Breast epithelium (tissue), 3 donors: ENCODE measurements at regions not wholly inside any gene's neighbourhood (a gene's known extent, or its start where the extent isn't known, plus 50 kb on each side); places are given as distances from the start of the nearest gene placed in this dataset.

Experiments
- POLR2A ChIP-seq: fragments of 450-650 bp; IDR thresholded peaks from one replicate; pipeline ENCODE4 v1.6.1; 2016; ENCODE audit warnings: antibody characterized with exemption, mild to moderate bottlenecking, moderate library complexity
- POLR2AphosphoS5 ChIP-seq, 3 donors: sonication (generic); formaldehyde crosslinking; IDR thresholded peaks; one replicate each; pipeline ENCODE4 v1.6.1; 2017; ENCODE audit warnings: antibody characterized with exemption in 3 of 3
- TF ChIP-seq, protein P1 (sequence below), 3 donors: fragments of 450-650 bp; IDR thresholded peaks; one replicate each; pipeline ENCODE4 v1.5.1; 2016 to 2017; ENCODE audit warnings: antibody characterized with exemption in 3 of 3, mild to moderate bottlenecking in 3 of 3, moderate library complexity in 3 of 3

DNA sequence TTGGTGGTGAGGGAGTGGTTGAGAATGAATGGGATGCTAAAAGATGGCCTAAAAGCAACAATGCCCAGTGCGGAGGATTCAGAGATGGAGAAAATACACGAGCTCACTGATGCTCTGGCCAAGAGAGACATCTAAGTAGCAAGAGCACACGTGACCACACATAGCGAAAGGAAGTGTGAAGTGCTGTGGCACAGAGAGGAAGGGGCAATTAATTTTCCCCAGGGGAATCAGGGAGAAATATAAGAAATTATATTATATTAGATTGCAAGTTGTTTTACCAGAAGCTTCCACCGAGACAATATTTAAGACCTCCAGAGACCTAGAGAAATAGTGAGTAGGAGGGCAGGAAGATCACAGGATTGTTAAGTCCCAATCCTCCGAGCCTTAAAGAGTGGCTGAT, 80.6 kb downstream of the RCN1 start:
- TF ChIP-seq, protein P1, sequence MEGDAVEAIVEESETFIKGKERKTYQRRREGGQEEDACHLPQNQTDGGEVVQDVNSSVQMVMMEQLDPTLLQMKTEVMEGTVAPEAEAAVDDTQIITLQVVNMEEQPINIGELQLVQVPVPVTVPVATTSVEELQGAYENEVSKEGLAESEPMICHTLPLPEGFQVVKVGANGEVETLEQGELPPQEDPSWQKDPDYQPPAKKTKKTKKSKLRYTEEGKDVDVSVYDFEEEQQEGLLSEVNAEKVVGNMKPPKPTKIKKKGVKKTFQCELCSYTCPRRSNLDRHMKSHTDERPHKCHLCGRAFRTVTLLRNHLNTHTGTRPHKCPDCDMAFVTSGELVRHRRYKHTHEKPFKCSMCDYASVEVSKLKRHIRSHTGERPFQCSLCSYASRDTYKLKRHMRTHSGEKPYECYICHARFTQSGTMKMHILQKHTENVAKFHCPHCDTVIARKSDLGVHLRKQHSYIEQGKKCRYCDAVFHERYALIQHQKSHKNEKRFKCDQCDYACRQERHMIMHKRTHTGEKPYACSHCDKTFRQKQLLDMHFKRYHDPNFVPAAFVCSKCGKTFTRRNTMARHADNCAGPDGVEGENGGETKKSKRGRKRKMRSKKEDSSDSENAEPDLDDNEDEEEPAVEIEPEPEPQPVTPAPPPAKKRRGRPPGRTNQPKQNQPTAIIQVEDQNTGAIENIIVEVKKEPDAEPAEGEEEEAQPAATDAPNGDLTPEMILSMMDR (IDR thresholded peaks at IDR 0.05): no peak
- no peak for TF ChIP-seq POLR2A
- TF ChIP-seq POLR2AphosphoS5 (IDR thresholded peaks at IDR 0.05): no peak
